Aorta (tissue), 5 donors: ENCODE measurements at regions not wholly inside any gene's neighbourhood (a gene's known extent, or its start where the extent isn't known, plus 50 kb on each side); places are given as distances from the start of the nearest gene placed in this dataset.
A peak's percentile ranks its signal among the peaks of the same experiment; 100 is the strongest.

Source experiments
- ATAC-seq: fragments of 200-7000 bp; cut with Tn5 transposase; one replicate; pipeline ENCODE4 v1.9.1; 2022; ENCODE audit warnings: moderate library complexity; ENCODE audit not compliant: low FRiP score
- DNase-seq, 2 donors: peaks; one replicate each; pipeline ENCODE4 v3.0.0-alpha.2; 2020
- H3K27ac ChIP-seq, 2 donors: one replicate each; pipeline ENCODE4 v1.5.1; 2013; ENCODE audit warnings: low read length in 2 of 2, mild to moderate bottlenecking in 2 of 2, moderate library complexity in 2 of 2, control low read depth in 1 of 2, inconsistent platforms in 1 of 2, low read depth in 1 of 2
- H3K27me3 ChIP-seq, 2 donors: one replicate each; pipeline ENCODE4 v1.6.1; 2013; ENCODE audit warnings: control low read depth in 1 of 2, low read length in 1 of 2, mild to moderate bottlenecking in 1 of 2, moderate library complexity in 1 of 2; ENCODE audit not compliant: insufficient read depth in 2 of 2, control insufficient read depth in 1 of 2
- H3K36me3 ChIP-seq, 2 donors: one replicate each; pipeline ENCODE4 v1.6.1; 2013; ENCODE audit warnings: control low read depth in 1 of 2, low read length in 1 of 2, mild to moderate bottlenecking in 1 of 2; ENCODE audit not compliant: insufficient read depth in 2 of 2, control insufficient read depth in 1 of 2
- H3K4me1 ChIP-seq, 2 donors: one replicate each; pipeline ENCODE4 v1.6.1; 2013; ENCODE audit warnings: low read length in 2 of 2, control low read depth in 1 of 2, mild to moderate bottlenecking in 1 of 2, moderate library complexity in 1 of 2; ENCODE audit not compliant: insufficient read depth in 2 of 2, control insufficient read depth in 1 of 2
- H3K4me3 ChIP-seq, 2 donors: one replicate each; pipeline ENCODE4 v1.5.1; 2013; ENCODE audit warnings: low read length in 2 of 2, control low read depth in 1 of 2, mild to moderate bottlenecking in 1 of 2
- H3K9me3 ChIP-seq: one replicate; pipeline ENCODE4 v1.6.1; 2013; ENCODE audit warnings: mild to moderate bottlenecking, low read length; ENCODE audit not compliant: control insufficient read depth
- WGBS, 2 donors: extraction: QIAGEN DNeasy Blood & Tissue Kit; methylation state at CpG; one replicate each; pipeline ENCODE4 v1.1.7; 2013; 5-methylcytosine and 5-hydroxymethylcytosine counted together
- intact Hi-C, 2 donors: fragments of 100-400 bp; cut with DNase I; formaldehyde crosslinking; loops; one replicate each; pipeline versions ENCODE4 v1.14.2 to v1.15.0; 2022
- donor health status: healthy with polysubstance abuse.
- donor health status: Bipolar disorder and iron deficiency.
- donor health status: DM: no; HTN: no; CAD: no.
- donor health status: DM: no; HTN: no; CAD: no.
- donor health status: DM: yes; HTN: yes; CAD: no.

- no peaks in the 10 kb centered on the region for H3K9me3 ChIP-seq
- no peaks in the 10 kb centered on the region for H3K4me1 ChIP-seq
- no peak overlapping the region for H3K27ac ChIP-seq
- H3K4me3 ChIP-seq, result no peak overlapping the region
- ATAC-seq, result no peak
- DNase-seq, result peak in 1 of 2 donors; percentile 57
- H3K36me3 ChIP-seq, result no peaks in the 10 kb centered on the region
- WGBS, 2 donors, result 89 to 95% methylated on average over 28 of the region's 28 CpGs
- intact Hi-C loops, result loop anchor here in 1 of 2 donors (2.0 to 5.0 kb wide), 2 partner anchors 57 to 81 kb away; partner anchors contain the start of gene STX16
- no peaks in the 10 kb centered on the region for H3K27me3 ChIP-seq
Observed at GRCh38 chr20:58569241-58570125, 54.3 kb upstream of the APCDD1L start.

- Histone ChIP-seq H3K4me1 (no peaks in the 10 kb centered on the region), H3K4me3 (no peak overlapping the region), H3K36me3 (no peaks in the 10 kb centered on the region), H3K27me3 (no peaks in the 10 kb centered on the region), H3K9me3 (no peaks in the 10 kb centered on the region), H3K27ac (no peak overlapping the region)
- intact Hi-C loops, result no loop called here
- 76 to 82% methylated on average over 20 of the region's 20 CpGs for WGBS, 2 donors
- DNase-seq, result peak in 1 of 2 donors; percentile 63
- ATAC-seq, result no peak
Observed at GRCh38 chr20:58568483-58569240, 53.5 kb upstream of the APCDD1L start.

DNA sequence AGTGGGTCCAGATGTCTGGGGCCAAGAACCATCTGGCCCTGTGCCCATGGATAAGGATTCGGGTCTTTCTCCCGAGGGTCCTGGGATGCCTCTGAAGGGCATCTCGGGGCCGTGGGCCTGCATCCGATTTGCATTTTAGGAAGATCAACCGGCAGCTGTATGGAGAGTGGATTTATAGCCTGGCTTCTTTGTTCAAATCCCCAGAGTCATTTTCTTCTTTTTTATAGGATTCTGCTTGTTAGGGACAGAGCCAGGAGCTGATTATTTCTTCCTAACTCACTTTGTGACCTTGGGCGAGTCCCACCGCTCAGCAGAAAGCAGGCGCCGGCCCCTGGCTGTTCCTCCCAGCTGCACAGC, 52.9 kb upstream of the APCDD1L start:
- DNase-seq, result peak in 1 of 2 donors; percentile 20
- intact Hi-C loops, result no loop called here
- Histone ChIP-seq H3K4me3 (no peak overlapping the region), H3K4me1 (no peaks in the 10 kb centered on the region), H3K27me3 (no peaks in the 10 kb centered on the region), H3K27ac (no peak overlapping the region), H3K36me3 (no peaks in the 10 kb centered on the region), H3K9me3 (no peaks in the 10 kb centered on the region)
- ATAC-seq, result no peak
- WGBS, 2 donors, result 90 to 92% methylated on average over 10 of the region's 10 CpGs

- no peaks in the 10 kb centered on the region for H3K9me3 ChIP-seq
- no peak overlapping the region for H3K4me3 ChIP-seq
- ATAC-seq, result no peak
- DNase-seq, result peak in 1 of 2 donors; percentile 47
- no peaks in the 10 kb centered on the region for H3K36me3 ChIP-seq
- WGBS, 2 donors, result 96 to 98% methylated on average over 13 of the region's 13 CpGs
- no peaks in the 10 kb centered on the region for H3K27me3 ChIP-seq
- intact Hi-C loops, result no loop called here
- H3K27ac ChIP-seq, result no peak overlapping the region
- H3K4me1 ChIP-seq, result no peaks in the 10 kb centered on the region
Observed at GRCh38 chr20:58567437-58567836, 52.2 kb upstream of the APCDD1L start.

- Histone ChIP-seq H3K27me3 (no peaks in the 10 kb centered on the region), H3K27ac (no peak overlapping the region), H3K4me3 (no peak overlapping the region), H3K4me1 (no peaks in the 10 kb centered on the region), H3K9me3 (no peaks in the 10 kb centered on the region), H3K36me3 (no peaks in the 10 kb centered on the region)
- intact Hi-C loops, result no loop called here
- peak; percentile 8 to 26 for DNase-seq
- ATAC-seq, result no peak
- 93 to 96% methylated on average over 6 of the region's 6 CpGs for WGBS, 2 donors
Observed at GRCh38 chr20:58566981-58567380, 51.8 kb upstream of the APCDD1L start.

- intact Hi-C loops, result no loop called here
- ATAC-seq, result no peak
Observed at GRCh38 chr20:58565461-58566175, 50.4 kb upstream of the APCDD1L start.

More at GRCh38 chr20:58565461-58566175, 50.4 kb upstream of the APCDD1L start:
- WGBS, 2 donors, result 95 to 96% methylated on average over 13 of the region's 13 CpGs
- no peak overlapping the region for H3K27ac ChIP-seq
- H3K27me3 ChIP-seq, result no peaks in the 10 kb centered on the region
- H3K36me3 ChIP-seq, result no peaks in the 10 kb centered on the region
- no peaks in the 10 kb centered on the region for H3K4me1 ChIP-seq
- DNase-seq, result peak; percentile 7 to 57
- H3K9me3 ChIP-seq, result no peaks in the 10 kb centered on the region
- no peak overlapping the region for H3K4me3 ChIP-seq
